HG02610 (cell line): ENCODE measurements at regions not wholly inside any gene's neighbourhood (a gene's known extent, or its start where the extent isn't known, plus 50 kb on each side); places are given as distances from the start of the nearest gene placed in this dataset.
A peak's percentile ranks its signal among the peaks of the same experiment; 100 is the strongest.
"Not testable (repeated sequence)": the region's sequence is repeated elsewhere in the genome, so short reads cannot be mapped to it uniquely, and the experiment has no call there.

ENCODE experiments used
- ATAC-seq: cut with Tn5 transposase; IDR thresholded peaks from one replicate; pipeline ENCODE4 v1.9.1; 2021; ENCODE audit warnings: mild to moderate bottlenecking, moderate library complexity; ENCODE audit not compliant: unreplicated experiment

DNA sequence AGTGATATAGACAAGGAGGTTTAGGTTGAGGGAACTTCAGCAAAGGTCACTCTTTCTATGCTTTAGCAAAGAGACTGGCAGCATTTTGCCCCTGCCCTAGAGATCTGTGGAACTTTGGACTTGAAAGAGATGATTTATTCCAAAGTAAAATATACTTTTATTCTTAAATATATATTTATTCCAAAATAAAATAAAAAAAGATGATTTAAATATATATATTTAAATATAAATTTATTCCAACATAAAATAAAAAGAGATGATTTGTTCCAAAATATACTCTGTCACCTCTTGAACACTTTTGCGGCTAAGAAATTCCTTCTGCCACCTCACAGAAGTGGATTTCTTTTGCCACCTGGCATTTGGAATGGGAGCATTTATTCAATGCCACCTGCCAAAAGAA is 521.3 kb upstream of the CHORDC1 start:
- ATAC-seq, result no peak

DNA sequence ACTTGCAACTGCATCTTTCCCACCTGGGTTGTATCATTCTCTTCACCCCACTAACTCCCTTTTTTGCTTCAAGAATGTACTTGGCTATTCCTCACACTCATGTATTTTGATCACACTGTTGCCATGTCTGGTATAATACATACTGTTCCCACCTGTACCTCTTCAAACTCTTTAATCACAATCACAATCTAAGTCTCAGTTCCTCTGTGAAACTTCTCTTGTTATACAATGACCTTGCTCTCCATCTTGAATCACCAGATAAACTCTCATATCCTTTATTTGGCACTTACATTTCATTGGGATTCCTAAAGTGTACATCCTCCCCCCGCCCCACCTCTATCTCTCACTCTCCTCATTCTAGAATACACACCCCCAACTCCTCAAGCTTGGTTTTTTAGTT is 516.0 kb upstream of the CHORDC1 start:
- ATAC-seq, result no peak

DNA sequence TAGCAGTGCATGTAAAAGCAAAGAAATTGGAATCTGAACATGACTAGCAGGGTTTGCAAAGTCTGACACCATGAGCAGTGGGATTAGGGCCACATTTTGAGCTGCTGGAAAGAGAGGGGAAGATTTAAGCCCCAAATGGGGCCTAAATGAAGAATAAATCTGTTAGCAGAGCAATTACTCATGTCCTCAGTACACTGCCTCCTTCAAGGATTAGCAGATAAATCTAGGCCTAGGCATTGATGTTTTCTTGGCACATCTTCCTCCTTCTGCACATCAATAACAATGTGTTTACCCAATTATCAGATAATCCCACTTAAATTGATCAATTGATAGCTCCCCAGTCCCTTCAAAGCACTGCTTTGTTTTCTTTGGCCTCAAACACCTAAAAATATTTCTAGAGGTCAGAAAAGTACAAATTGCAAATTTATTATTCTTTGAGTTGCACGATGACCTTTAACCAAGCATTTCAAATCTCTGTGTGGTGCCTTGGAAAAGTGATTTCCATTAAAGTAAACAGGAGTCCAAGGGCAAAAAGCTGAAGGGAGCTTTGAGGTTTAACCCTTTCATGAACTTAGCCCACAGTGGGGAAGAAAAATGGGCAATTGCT is 514.7 kb upstream of the CHORDC1 start:
- ATAC-seq, result no peak

DNA sequence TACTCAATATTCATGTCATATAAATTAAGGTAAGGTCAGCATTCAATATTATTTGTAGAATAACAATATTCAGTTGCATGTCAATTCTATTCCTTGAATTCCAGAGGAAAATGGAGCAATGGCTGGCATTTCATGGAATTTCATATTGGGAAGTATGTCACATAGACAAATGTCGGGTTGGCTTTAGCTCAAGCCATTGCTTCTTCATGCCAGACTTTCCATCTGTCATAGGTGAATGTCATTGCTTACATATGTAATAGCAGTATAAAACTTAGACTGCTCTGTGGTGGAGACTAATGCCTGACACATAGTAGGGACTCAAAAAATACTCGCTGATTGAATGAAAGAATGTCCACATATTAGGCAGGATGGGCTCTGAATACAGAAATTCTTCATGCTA is 509.6 kb upstream of the CHORDC1 start:
- ATAC-seq, result no peak

DNA sequence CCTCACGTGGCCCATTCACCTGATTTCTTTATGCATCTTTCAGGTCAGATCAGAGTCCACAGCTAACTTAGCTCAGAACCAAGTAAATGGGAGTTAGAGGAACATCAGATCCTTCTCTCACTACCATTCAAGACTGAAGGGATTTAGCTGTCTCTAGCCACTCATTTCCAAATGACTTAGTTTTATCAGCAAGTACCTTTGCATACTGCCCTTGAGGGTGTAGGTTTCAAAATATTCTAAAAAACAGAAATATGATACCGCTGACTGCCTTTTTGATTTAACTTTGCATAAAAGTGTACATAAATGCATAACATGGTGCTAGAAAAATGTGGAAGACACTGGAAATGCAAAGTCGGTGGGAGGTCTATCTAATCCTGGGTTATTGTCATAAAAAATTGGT is 500.6 kb upstream of the CHORDC1 start:
- ATAC-seq, result no peak

DNA sequence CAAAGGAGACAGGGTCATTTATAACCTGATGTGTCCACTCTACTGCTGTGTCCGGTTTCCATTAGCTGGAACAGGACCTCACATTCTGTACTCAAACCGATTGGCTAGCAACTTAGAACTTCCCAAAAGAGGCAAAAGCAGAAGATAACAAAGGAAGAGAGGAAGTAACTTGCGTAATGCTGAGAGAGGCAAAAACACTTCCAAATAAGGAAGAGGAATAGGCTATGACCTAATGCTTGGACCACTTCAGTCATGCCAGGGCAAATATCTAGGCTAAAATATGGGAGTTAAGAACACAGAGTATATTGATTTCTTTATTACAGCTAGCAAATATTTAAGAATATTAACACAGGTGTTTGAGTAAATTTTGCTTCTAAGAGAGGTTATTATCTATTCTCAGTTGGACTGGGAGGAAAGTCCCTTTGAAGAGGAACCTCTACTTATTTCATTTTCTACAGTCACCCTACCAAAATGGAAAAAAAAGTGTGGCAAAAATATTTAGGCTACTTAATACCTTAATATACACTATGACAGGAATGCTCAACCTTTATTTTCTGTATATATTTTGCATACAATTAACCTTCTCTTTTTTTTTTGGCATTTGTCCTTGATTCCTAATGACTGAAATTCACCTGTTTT is 499.8 kb upstream of the CHORDC1 start:
- no peak for ATAC-seq

DNA sequence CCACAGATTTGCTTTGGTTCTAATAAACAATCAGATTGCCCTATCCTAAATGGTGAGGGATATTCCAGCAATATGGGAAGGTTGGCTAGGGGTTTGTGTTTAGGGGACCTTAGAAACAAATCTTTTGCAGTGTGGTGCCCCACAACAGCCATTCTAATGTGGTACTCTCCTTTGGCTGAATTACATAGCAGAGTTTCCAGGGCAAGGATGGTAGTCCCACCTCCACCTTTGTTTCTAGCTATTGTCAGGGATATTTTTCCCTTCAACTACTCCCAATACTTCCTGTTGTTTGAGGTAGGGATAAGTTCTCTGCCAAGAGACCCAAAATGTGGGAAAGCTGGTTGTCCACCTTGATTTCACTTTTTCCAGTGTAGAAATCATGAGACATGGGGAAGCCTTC is 494.7 kb upstream of the CHORDC1 start:
- no peak for ATAC-seq

DNA sequence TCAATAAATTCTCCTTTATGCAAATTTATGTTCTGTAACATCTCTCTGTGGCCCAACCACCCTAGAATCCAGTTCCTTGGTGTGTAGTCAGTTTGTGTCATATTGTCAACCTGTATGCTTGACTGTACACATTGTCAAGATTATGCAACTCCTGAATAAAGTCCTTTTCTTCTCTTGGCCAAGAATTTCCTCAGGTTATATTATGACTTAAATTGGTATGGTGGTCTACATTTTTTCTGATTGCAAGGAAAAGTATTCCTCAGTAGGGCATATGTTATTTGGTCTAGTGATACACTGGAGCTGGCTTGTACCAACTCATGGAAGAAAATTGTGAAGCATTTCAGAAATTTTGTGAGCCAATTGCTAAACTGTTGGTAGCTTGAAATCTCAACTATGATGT is 482.8 kb upstream of the CHORDC1 start:
- ATAC-seq, result no peak

DNA sequence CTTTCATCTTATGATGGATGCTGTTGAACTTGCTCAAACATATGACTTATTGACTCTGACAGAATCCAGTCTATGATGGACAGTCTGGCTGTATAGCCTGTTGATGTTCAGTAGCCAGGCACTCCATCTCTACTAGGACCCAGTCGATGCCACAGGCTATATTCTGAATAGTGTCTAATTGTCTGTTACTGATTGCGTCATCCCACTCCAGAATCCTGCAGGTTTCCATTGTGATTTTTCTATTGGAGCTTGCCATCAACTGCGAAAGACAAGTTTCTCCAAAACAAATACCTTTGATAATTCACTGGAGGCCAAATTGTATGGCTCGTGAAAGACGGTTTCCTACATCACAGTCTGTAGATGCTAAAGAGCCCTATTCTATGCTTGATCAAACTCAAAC is 481.7 kb upstream of the CHORDC1 start:
- ATAC-seq, result no peak

DNA sequence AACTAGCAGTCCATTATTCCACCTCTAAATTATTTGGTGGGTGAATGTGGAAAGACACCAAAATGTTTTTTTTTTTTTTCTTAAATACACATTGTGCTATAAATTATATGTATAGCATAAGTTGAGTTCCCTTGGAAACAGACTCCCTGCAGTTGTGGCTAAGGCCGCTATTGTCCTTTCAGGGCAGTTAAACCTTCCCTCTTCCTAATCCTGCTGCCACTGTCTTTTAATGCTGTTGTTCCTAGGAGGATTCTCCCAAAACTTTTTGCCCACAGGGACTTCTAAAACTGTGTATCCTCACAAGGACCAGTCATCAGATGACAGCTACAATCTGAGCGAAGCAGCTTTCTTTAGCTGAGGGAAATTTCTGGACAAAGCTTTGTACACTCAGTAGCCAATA is 478.9 kb upstream of the CHORDC1 start:
- no peak for ATAC-seq

DNA sequence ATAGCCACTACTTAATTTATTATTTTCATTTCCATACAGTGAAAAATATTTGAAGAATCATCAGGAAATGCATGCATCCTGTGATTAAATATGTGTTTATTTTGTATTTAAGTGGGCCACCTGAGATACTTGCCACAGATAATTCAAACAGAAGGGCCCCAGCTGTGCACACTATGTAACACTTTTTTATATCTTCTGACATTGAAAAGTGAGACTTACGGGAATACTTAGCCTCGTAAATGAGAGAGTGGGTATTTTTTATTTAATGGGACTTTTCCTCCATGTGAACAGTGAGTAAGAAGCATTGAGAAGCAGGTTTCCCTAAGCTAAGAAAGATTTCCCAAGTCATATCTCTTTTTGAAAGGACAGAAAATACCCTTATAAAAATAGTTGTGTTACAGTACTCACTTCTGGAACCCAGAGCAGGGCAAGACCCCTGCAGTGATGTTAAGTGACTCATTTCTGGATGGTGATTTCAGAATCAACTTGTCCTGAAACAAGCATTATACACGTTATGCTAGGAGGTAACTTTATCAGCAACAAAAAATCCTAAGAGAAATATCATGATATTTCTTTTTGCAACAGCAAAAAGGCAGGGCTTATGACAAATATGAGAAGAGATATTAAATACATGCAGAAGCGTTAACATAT is 478.1 kb upstream of the CHORDC1 start:
- ATAC-seq, result peak; percentile 92

DNA sequence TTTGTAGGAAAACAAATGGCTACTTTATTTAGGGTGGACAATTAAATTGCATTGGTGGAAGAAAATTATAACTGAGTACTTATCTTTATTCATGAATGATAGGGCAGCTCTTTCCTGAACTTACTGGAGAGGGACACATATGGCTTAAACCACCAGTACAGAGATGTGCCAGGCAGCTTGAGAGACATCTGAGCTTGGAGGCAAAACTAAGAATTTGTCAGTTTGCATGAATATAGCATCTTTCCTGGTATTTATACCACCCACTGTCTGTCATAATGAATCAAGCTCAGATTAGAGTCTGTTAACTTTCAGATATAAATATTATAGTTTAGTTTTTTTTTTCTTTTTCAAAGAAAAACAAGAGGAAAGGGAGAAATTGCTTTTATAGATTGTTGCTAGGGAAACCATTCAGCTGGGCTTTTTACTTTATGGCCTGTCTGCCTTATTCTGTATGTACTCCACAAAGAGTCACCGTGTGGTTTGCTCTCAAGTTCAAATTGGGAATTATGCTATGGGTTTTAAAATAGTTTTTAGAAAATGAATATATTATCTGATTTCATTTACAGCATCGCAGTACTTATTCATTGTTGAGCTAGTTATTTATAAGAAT is 477.0 kb upstream of the CHORDC1 start:
- no peak for ATAC-seq

DNA sequence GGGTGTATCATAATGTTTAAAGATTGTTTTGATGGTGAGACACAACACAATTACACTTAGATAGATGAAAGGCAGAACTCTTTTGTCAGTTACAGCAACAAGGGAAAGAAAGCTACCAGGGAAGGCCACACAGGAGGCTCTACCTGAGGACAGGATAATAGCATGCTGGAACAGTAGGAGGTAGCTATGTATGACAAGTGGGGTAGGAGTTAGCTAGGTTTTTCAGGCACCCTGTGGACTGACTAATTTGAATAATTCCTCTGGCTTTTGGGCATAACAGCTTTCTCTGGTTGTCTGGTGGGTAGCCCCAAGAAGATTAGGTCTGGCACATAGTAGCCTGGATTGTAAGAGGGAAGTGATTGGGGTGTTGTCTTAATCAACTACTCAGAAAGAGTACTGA is 475.4 kb upstream of the CHORDC1 start:
- ATAC-seq, result no peak

DNA sequence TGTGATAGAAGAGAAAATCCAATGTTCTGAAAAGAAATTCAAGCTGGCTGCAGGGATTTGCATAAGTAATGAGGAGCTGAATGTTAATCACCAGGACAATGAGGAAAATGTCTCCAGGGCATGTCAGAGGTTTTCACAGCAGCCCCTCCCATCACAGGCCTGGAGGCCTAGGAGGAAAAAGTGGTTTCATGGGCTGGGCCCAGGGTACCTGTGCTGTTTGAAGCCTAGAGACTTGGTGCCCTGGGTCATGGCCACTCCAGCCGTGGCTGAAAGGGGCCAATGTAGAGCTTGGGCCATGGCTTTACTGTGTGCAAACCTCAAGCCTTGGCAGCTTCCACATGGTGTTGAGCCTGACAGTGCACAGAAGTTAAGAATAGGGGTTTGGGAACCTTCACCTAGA is 452.6 kb upstream of the CHORDC1 start:
- not testable (repeated sequence) for ATAC-seq

DNA sequence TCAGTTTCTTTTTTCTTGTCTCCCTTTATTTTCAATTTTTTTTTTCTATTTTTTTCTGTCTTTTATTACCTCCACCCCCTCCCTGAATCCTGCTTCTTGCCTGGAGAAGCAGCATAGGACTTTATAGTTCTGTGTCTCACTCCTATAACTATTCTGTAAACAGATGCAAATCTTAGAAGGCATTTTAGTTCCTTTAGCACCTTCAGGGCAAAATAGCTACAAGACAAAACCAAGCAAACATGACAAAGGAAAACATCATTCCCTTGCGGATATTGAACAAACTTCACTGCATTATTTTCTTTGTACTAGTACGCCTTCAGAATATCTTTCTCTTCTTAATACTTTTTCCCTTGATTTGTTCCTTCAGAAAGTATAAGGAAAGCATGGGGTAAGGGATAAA is 446.2 kb upstream of the CHORDC1 start:
- no peak for ATAC-seq

DNA sequence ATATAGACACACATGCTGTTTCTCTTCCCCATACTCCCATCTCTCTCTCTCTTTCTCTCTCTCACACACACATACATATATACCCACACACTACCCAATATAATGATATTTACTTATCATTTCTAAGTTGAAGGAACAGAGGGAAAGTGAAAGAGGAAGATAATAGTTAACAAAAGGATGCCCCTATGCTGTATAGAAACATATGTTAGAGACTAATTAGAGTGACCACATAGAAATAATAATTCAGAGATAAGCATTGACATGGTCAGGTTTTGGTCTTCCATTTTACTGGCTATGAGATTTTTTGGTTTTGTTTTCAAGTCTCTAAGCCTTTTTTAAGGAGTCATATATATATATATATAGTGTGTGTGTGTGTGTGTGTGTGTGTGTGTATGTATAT is 445.7 kb upstream of the CHORDC1 start:
- ATAC-seq, result no peak

DNA sequence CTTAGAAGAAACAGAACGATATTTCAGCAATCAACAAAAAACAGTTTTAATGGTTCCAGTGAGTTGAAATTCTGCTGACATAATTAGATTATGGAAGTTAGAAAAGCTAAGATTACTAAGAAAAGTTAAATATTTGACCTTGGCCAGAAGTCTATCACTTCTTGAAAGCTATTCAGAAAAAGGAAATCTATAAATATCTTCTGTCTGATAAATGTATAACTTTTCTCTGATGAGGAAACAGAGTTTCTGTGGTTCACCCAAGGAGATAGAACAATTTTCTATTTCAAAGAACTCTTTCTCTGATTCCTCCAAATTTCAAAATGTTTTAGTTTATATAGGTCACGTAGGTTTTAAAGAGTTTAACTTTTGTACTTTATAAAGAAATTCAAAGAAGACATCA is 438.4 kb upstream of the CHORDC1 start:
- ATAC-seq, result no peak

DNA sequence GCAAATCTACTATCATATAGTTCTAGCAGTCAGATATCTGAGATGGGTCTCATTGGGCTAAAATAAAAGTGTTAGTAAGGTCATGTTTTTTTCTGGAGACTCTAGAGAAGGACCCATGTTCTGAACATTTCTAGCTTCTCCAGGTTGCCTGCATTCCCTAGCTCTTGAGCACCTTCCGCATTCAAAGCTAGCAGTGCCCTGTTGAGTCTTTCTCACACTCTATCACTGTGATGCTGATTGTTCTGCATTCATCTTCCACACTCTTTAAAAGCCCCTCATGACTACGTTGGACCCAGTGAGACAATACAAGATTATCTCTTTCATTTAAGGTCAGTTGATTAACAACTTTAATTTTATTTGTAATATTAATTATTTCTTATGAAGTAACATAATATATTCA is 433.3 kb upstream of the CHORDC1 start:
- ATAC-seq, result no peak

DNA sequence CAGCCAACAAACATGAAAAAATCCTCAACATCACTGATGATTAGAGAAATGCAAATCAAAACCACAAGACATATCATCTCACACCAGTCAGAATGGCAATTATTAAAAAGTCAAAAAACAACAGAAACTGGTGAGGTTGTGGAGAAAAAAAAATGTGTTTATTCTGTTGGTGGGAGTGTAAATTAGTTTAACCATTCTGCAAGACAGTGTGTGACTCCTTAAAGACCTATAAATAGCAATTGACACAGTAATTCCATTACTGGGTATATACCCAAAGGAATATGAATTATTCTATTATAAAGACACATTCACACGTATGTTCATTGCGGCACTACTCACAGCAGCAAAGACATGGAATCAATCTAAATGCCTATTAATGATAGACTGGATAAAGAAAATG is 427.3 kb upstream of the CHORDC1 start:
- no peak for ATAC-seq

DNA sequence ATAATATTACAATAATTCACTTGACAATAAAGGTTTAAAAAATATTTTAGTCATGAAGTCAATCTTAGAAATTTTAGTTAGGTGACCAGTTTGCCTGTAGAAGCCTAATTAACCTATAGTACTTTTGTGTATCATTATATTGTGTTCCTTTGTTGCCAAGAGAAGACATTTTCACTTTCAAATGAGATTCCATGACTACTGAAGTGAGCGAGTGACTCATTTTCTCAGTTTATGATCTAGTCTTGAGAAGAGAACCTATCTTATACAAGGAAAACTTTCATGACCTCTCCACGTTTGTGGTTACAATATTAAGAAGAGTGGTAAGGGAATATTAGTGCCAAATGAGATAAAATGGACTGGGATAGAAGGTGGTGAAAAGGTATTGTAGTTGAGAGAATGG is 423.9 kb upstream of the CHORDC1 start:
- no peak for ATAC-seq

DNA sequence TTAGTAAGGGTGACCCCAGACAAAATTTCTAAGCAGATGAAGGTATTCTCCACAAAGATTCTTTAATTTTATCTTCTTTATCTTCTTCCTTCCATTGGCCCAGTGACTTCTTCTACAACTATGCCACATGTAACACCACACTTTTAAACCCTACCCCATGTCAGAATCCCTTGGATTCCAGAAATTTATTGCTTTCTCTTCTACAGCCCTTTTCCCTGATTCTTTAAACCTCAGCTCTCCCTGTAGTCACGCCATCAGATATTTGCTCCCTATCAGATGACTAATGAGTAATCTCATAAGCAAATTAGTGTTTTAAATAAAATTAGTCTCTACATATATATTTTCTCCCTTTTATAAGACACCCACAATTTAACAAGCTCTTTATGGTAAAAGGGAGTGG is 423.4 kb upstream of the CHORDC1 start:
- no peak for ATAC-seq

DNA sequence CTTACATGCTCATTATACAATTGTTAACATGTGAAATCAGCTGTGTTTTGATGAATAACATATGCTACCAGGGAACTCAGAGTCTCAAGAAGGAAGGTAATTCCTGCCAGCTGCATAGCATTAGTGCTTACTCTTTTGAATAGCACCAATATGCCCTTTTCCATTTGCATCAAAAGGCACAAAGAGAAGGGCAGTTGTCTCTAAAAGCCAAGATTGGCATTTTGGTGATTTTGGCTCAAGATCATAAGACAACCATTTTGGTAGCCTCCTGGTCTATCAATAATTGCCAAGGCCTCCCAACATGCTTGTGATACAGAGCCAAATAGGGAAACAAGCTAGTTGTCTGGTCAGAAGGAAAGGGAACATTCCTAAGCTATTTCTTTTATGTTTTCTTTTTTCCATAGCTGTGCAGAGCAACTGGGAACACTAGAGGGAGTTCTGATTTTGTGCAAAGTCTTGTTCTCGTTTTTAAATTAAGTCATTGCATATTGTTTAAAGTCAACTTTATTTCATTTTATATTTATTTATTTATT is 416.7 kb upstream of the CHORDC1 start:
- no peak for ATAC-seq
